H9 (cell line): ENCODE measurements at regions not wholly inside any gene's neighbourhood (a gene's known extent, or its start where the extent isn't known, plus 50 kb on each side); places are given as distances from the start of the nearest gene placed in this dataset.

ENCODE experiments used
- DNase-seq: peaks from one replicate; pipeline ENCODE4 v3.0.0-alpha.2; 2017
- H2AFZ ChIP-seq: one replicate; pipeline ENCODE4 v1.6.1; 2013; ENCODE audit warnings: mild to moderate bottlenecking, low read length, control low read depth, moderate library complexity
- H2AK5ac ChIP-seq: 2 replicates; pipeline ENCODE4 v1.6.1; 2013; ENCODE audit warnings: low read length, control low read depth, mixed read lengths; ENCODE audit not compliant: insufficient read length
- H2BK120ac ChIP-seq: one replicate; pipeline ENCODE4 v1.6.1; 2013; ENCODE audit warnings: low read depth, mild to moderate bottlenecking, low read length, control low read depth, inconsistent platforms; ENCODE audit not compliant: poor library complexity, severe bottlenecking
- H2BK12ac ChIP-seq: 2 replicates; pipeline ENCODE4 v1.6.1; 2013; ENCODE audit warnings: low read length, control low read depth, mixed read lengths, low read depth; ENCODE audit not compliant: insufficient read length
- H2BK15ac ChIP-seq: 2 replicates; pipeline ENCODE4 v1.6.1; 2013; ENCODE audit warnings: low read depth, low read length, control low read depth
- H2BK20ac ChIP-seq: one replicate; pipeline ENCODE4 v1.6.1; 2013; ENCODE audit warnings: low read depth, mild to moderate bottlenecking, low read length, control low read depth, inconsistent platforms; ENCODE audit not compliant: poor library complexity, severe bottlenecking
- H2BK5ac ChIP-seq: 2 replicates; pipeline ENCODE4 v1.6.1; 2013; ENCODE audit warnings: low read length, control low read depth, mixed read lengths; ENCODE audit not compliant: insufficient read length
- H3K14ac ChIP-seq: 2 replicates; pipeline ENCODE4 v1.6.1; 2013; ENCODE audit warnings: low read length, control low read depth; ENCODE audit not compliant: insufficient read depth
- H3K18ac ChIP-seq: 2 replicates; pipeline ENCODE4 v1.6.1; 2013; ENCODE audit warnings: low read depth, mild to moderate bottlenecking, mixed read lengths, low read length, control low read depth; ENCODE audit not compliant: insufficient read length
- H3K23ac ChIP-seq: 2 replicates; pipeline ENCODE4 v1.6.1; 2013; ENCODE audit warnings: low read length, control low read depth, mixed read lengths, low read depth; ENCODE audit not compliant: insufficient read length
- H3K23me2 ChIP-seq: 2 replicates; pipeline ENCODE4 v1.6.1; 2013; ENCODE audit warnings: low read depth, mild to moderate bottlenecking, mixed read lengths, low read length, control low read depth; ENCODE audit not compliant: insufficient read length, poor library complexity, severe bottlenecking
- H3K27ac ChIP-seq: 2 replicates; pipeline ENCODE4 v1.5.1; 2013; ENCODE audit warnings: low read length, control low read depth, mixed read lengths, low read depth; ENCODE audit not compliant: insufficient read length
- H3K27me3 ChIP-seq: 2 replicates; pipeline ENCODE4 v1.6.1; 2013; ENCODE audit warnings: low read length, control low read depth, inconsistent platforms; ENCODE audit not compliant: insufficient read depth
- H3K4ac ChIP-seq: 2 replicates; pipeline ENCODE4 v1.6.1; 2013; ENCODE audit warnings: low read depth, mild to moderate bottlenecking, control low read depth, inconsistent platforms, low read length, moderate library complexity
- H3K4me1 ChIP-seq: 2 replicates; pipeline ENCODE4 v1.6.1; 2013; ENCODE audit warnings: low read length, control low read depth, inconsistent platforms; ENCODE audit not compliant: insufficient read depth
- H3K4me2 ChIP-seq: 2 replicates; pipeline ENCODE4 v1.6.1; 2013; ENCODE audit warnings: low read length, control low read depth, mixed read lengths; ENCODE audit not compliant: insufficient read length, insufficient read depth
- H3K56ac ChIP-seq: 2 replicates; pipeline ENCODE4 v1.6.1; 2013; ENCODE audit warnings: low read depth, mild to moderate bottlenecking, mixed read lengths, low read length, control low read depth; ENCODE audit not compliant: insufficient read length
- H3K79me1 ChIP-seq: 2 replicates; pipeline ENCODE4 v1.6.1; 2013; ENCODE audit warnings: low read depth, mild to moderate bottlenecking, moderate library complexity, low read length, control low read depth, inconsistent platforms; ENCODE audit not compliant: insufficient read depth, poor library complexity, severe bottlenecking
- H3K79me2 ChIP-seq: 2 replicates; pipeline ENCODE4 v1.6.1; 2013; ENCODE audit warnings: low read length, control low read depth, inconsistent platforms; ENCODE audit not compliant: insufficient read depth
- H3K9ac ChIP-seq: 2 replicates; pipeline ENCODE4 v1.6.1; 2013; ENCODE audit warnings: low read length, control low read depth, mixed read lengths; ENCODE audit not compliant: insufficient read length; ENCODE audit errors: extremely low read depth
- H3K9me3 ChIP-seq: one replicate; pipeline ENCODE4 v1.6.1; 2013; ENCODE audit warnings: low read depth, low read length, inconsistent platforms; ENCODE audit not compliant: control insufficient read depth
- H3T11ph ChIP-seq: one replicate; pipeline ENCODE4 v1.6.1; 2013; ENCODE audit warnings: mild to moderate bottlenecking, low read length, control low read depth, inconsistent platforms
- H4K20me1 ChIP-seq: one replicate; pipeline ENCODE4 v1.6.1; 2013; ENCODE audit not compliant: control insufficient read depth, insufficient read length, insufficient read depth
- H4K5ac ChIP-seq: 2 replicates; pipeline ENCODE4 v1.6.1; 2013; ENCODE audit warnings: low read depth, mild to moderate bottlenecking, mixed read lengths, low read length, control low read depth; ENCODE audit not compliant: insufficient read length
- H4K8ac ChIP-seq: replicated peaks from 2 replicates; pipeline ENCODE4 v1.6.1; 2013; ENCODE audit warnings: low read length, control low read depth, mixed read lengths, low read depth; ENCODE audit not compliant: insufficient read length
- H4K91ac ChIP-seq: 2 replicates; pipeline ENCODE4 v1.6.1; 2013; ENCODE audit warnings: low read depth, mild to moderate bottlenecking, moderate library complexity, mixed read lengths, low read length, control low read depth; ENCODE audit not compliant: insufficient read length
- H3K27ac Mint-ChIP-seq, 3 experiments: 2 replicates in 2 of 3; 3 replicates in 1 of 3; pipeline ENCODE4 v1.8.0; 2020 to 2021; ENCODE audit warnings: mixed read lengths in 3 of 3, mild to moderate bottlenecking in 1 of 3, moderate library complexity in 1 of 3
- H3K27me3 Mint-ChIP-seq: 2 replicates; pipeline ENCODE4 v1.8.0; 2021; ENCODE audit warnings: low read depth, mild to moderate bottlenecking, moderate library complexity, mixed read lengths
- H3K36me3 Mint-ChIP-seq, 3 experiments: 2 replicates in 2 of 3; 3 replicates in 1 of 3; pipeline ENCODE4 v1.8.0; 2020 to 2021; ENCODE audit warnings: low read depth in 3 of 3, mixed read lengths in 3 of 3; ENCODE audit not compliant: insufficient read depth in 1 of 3
- H3K4me1 Mint-ChIP-seq, 2 experiments: 2 replicates each; pipeline ENCODE4 v1.8.0; 2020; ENCODE audit warnings: mixed read lengths in 2 of 2
- H3K4me3 Mint-ChIP-seq, 2 experiments: 2 replicates in 1 of 2; 3 replicates in 1 of 2; pipeline ENCODE4 v1.8.0; 2020 to 2021; ENCODE audit warnings: mild to moderate bottlenecking in 2 of 2, mixed read lengths in 2 of 2, moderate library complexity in 1 of 2
- H3K9me3 Mint-ChIP-seq, 2 experiments: 2 replicates in 1 of 2; 3 replicates in 1 of 2; pipeline ENCODE4 v1.8.0; 2020; ENCODE audit warnings: mild to moderate bottlenecking in 2 of 2, mixed read lengths in 2 of 2, moderate library complexity in 1 of 2
- CTCF ChIP-seq: fragments of 200-600 bp; sonication (generic); conservative IDR thresholded peaks from 3 replicates; pipeline ENCODE4 v1.8.0; 2021; ENCODE audit warnings: antibody characterized with exemption, mild to moderate bottlenecking
- WGBS: extraction: QIAGEN DNeasy Blood & Tissue Kit; methylation state at CpG from one replicate; pipeline ENCODE4 v1.1.7; 2013; ENCODE audit warnings: missing lambda C conversion rate, low lambda C conversion rate, mixed read lengths; ENCODE audit not compliant: insufficient read length; ENCODE audit errors: extremely low coverage; 5-methylcytosine and 5-hydroxymethylcytosine counted together

GRCh38 chr6:19519941-19520340, 317.2 kb upstream of the ID4 start:
- TF ChIP-seq CTCF, result no peak

More at GRCh38 chr6:19519941-19520340, 317.2 kb upstream of the ID4 start:
- Histone ChIP-seq H3T11ph (no peak overlapping the region), H3K79me2 (no peaks in the 10 kb centered on the region), H3K23ac (no peak overlapping the region), H4K5ac (no peak overlapping the region), H3K18ac (no peak overlapping the region), H3K14ac (no peak overlapping the region), H4K8ac (no peak overlapping the region), H3K9me3 (peaks cover 20% of the 10 kb centered on the region), H3K27ac (no peak overlapping the region), H3K56ac (no peak overlapping the region), H2BK12ac (no peak overlapping the region), H4K20me1 (no peaks in the 10 kb centered on the region), H2BK15ac (no peak overlapping the region), H3K79me1 (no peaks in the 10 kb centered on the region), H3K27me3 (no peaks in the 10 kb centered on the region), H3K4me1 (no peaks in the 10 kb centered on the region), H3K4me2 (no peak overlapping the region), H3K4ac (no peak overlapping the region), H4K91ac (no peak overlapping the region), H3K23me2 (no peaks in the 10 kb centered on the region), H2AK5ac (no peak overlapping the region), H2BK20ac (no peak overlapping the region), H2BK120ac (no peak overlapping the region), H2BK5ac (no peak overlapping the region), H3K9ac (no peak overlapping the region), H2AFZ (no peak overlapping the region)
- Mint-ChIP-seq H3K27ac (no peak overlapping the region), H3K9me3 (peaks cover 27 to 29% of the 10 kb centered on the region in 2 experiments), H3K27me3 (no peaks in the 10 kb centered on the region), H3K36me3 (peaks cover 18 to 24% (median 18%) of the 10 kb centered on the region in 3 experiments), H3K4me3 (no peak overlapping the region), H3K4me1 (no peaks in the 10 kb centered on the region)
- no CpG with 5 or more reads among the region's 2 CpGs for WGBS
- no peak for DNase-seq
